ENCODE measurements at regions not wholly inside any gene's neighbourhood (a gene's known extent, or its start where the extent isn't known, plus 50 kb on each side); places are given as distances from the start of the nearest gene placed in this dataset.

DNA sequence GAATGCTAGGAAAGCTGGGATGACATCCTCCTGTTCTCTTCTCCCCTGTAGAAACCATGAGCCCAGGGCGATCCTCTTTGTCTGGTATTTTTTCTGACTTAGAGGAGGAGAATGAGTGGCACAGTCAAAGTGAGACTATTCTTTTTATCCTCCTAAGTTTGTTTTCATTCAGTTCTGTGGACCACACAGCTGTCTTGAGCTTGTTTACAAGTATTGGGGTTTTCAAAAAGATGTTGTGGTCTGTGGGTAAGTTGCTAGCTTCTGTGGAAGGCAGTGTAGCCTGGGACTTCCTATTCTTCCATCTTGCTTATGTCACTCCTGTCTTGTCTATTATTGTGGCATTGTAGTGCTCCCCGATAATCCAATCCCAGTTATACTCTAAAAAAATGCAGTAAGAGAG lies 223.0 kb downstream of the PAPSS1 start:
- DNase-seq, result no peak
- Histone ChIP-seq H3K9ac (ENCODE audit: insufficient read depth, low read length, poor library complexity, severe bottlenecking) (no peak overlapping the region), H3K27me3 (ENCODE audit: control insufficient read depth in 2 of 2, insufficient read depth in 2 of 2, low read length in 2 of 2) (no peaks in the 10 kb centered on the region), H3K27ac (ENCODE audit: low read depth in 1 of 2, low read length in 2 of 2) (no peak overlapping the region), H3K4me2 (replicated peaks; ENCODE audit: extremely low read depth, low read length, poor library complexity, severe bottlenecking) (no peak overlapping the region), H3K36me3 (replicated peaks in 1 of 2; ENCODE audit: control insufficient read depth in 1 of 2, insufficient read depth in 2 of 2, low read length in 2 of 2) (no peaks in the 10 kb centered on the region), H3K4me1 (ENCODE audit: control insufficient read depth in 1 of 2, insufficient read depth in 2 of 2, low read length in 2 of 2) (no peaks in the 10 kb centered on the region), H4K20me1 (ENCODE audit: insufficient read depth, low read length) (no peaks in the 10 kb centered on the region), H3K4me3 (replicated peaks in 1 of 3; ENCODE audit: low read depth in 2 of 3, low read length in 3 of 3) (no peak overlapping the region), H2AFZ (ENCODE audit: insufficient read depth, low read depth, low read length, poor library complexity, severe bottlenecking) (no peak overlapping the region), H3K9me3 (replicated peaks in 1 of 2; ENCODE audit: control insufficient read depth in 1 of 2, insufficient read depth in 1 of 2, low read length in 2 of 2) (peaks cover 0 to 3% of the 10 kb centered on the region in 2 donors), H3K79me2 (ENCODE audit: insufficient read depth, low read length) (no peaks in the 10 kb centered on the region)
- Mint-ChIP-seq H3K9me3 (peaks cover 0 to 13% (median 2%) of the 10 kb centered on the region in 7 donors), H3K4me3 (no peak overlapping the region), H3K27ac (no peak overlapping the region), H3K36me3 (no peaks in the 10 kb centered on the region), H3K27me3 (ENCODE audit: low read depth in 3 of 3) (no peaks in the 10 kb centered on the region), H3K4me1 (no peaks in the 10 kb centered on the region)
- intact Hi-C loops (cut with micrococcal nuclease), result no loop called here
- no CpG with 5 or more reads among the region's 2 CpGs for WGBS (ENCODE audit: insufficient coverage)
- TF ChIP-seq CTCF (IDR thresholded peaks at IDR 0.05), result no peak

- Histone ChIP-seq H4K20me1 (ENCODE audit: insufficient read depth, low read length) (no peaks in the 10 kb centered on the region), H3K4me3 (replicated peaks in 1 of 3; ENCODE audit: low read depth in 2 of 3, low read length in 3 of 3) (no peak overlapping the region), H3K27me3 (ENCODE audit: control insufficient read depth in 2 of 2, insufficient read depth in 2 of 2, low read length in 2 of 2) (no peaks in the 10 kb centered on the region), H3K4me1 (ENCODE audit: control insufficient read depth in 1 of 2, insufficient read depth in 2 of 2, low read length in 2 of 2) (no peaks in the 10 kb centered on the region), H3K9ac (ENCODE audit: insufficient read depth, low read length, poor library complexity, severe bottlenecking) (no peak overlapping the region), H3K9me3 (replicated peaks in 1 of 2; ENCODE audit: control insufficient read depth in 1 of 2, insufficient read depth in 1 of 2, low read length in 2 of 2) (peaks cover 0 to 3% of the 10 kb centered on the region in 2 donors), H3K4me2 (replicated peaks; ENCODE audit: extremely low read depth, low read length, poor library complexity, severe bottlenecking) (no peak overlapping the region), H3K27ac (ENCODE audit: low read depth in 1 of 2, low read length in 2 of 2) (no peak overlapping the region), H3K79me2 (ENCODE audit: insufficient read depth, low read length) (no peaks in the 10 kb centered on the region), H2AFZ (ENCODE audit: insufficient read depth, low read depth, low read length, poor library complexity, severe bottlenecking) (no peak overlapping the region), H3K36me3 (replicated peaks in 1 of 2; ENCODE audit: control insufficient read depth in 1 of 2, insufficient read depth in 2 of 2, low read length in 2 of 2) (no peaks in the 10 kb centered on the region)
- H3K27me3 Mint-ChIP-seq (ENCODE audit: low read depth in 3 of 3), result peaks cover 0 to 1% (median 0%) of the 10 kb centered on the region in 3 donors
- H3K36me3 Mint-ChIP-seq, result no peaks in the 10 kb centered on the region
- intact Hi-C loops (cut with micrococcal nuclease), result no loop called here
- no peak overlapping the region for H3K4me3 Mint-ChIP-seq
- no peak for DNase-seq
- no peaks in the 10 kb centered on the region for H3K4me1 Mint-ChIP-seq
- WGBS (ENCODE audit: insufficient coverage), result 80% methylated on average over 1 of the region's 5 CpGs
- no peak for TF ChIP-seq CTCF (IDR thresholded peaks at IDR 0.05)
- H3K9me3 Mint-ChIP-seq, result peaks cover 0 to 9% (median 0%) of the 10 kb centered on the region in 7 donors
- H3K27ac Mint-ChIP-seq, result no peak overlapping the region
These were observed 227.5 kb downstream of the PAPSS1 start for GRCh38 chr4:107492566-107492965.
